PC-9 (cell line): ENCODE measurements at regions not wholly inside any gene's neighbourhood (a gene's known extent, or its start where the extent isn't known, plus 50 kb on each side); places are given as distances from the start of the nearest gene placed in this dataset.

Experiments
- CTCF ChIP-seq: fragments of 200-600 bp; sonication (generic); conservative IDR thresholded peaks from 2 replicates; pipeline ENCODE4 v1.6.1; 2017; ENCODE audit warnings: mixed run types, antibody characterized with exemption, mild to moderate bottlenecking, moderate library complexity
- EZH2 ChIP-seq: fragments of 200-600 bp; sonication (generic); IDR thresholded peaks from 2 replicates; pipeline ENCODE4 v1.8.0; 2017; ENCODE audit warnings: antibody characterized with exemption, low read depth

DNA sequence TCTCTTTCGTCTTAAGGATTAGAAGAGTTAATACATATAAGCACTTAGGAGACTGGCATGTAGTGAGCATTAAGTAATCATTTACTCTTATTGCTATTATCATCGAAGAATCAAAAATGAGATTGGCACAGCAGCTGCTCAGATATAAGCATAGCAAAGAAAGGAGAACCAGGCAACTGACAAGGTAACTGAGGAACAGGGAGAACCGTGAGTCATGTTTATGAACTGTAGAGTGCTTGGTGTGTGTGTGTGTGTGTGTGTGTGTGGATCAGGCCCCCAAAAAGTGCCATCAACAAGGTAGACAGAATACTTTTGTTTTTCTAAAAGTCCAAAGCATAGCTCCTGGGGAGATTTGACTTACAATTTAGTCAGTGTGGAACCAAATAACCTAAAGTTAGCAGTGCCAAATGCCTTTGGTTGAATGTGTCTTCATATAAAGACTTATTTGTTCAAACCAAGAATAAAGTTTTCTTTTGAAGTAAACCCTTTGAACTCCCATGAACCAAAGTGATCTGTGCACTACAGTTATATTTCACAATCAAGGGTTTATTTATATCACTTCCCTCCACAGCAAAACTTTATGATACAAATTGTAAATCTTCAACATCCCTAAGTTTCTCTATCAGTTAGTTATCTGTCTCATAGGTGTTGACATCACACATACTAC is 660.6 kb downstream of the NYAP2 start:
- TF ChIP-seq CTCF (no peak), EZH2 (no peak)
